IPS-NIHi11 (cell line): ENCODE measurements at regions not wholly inside any gene's neighbourhood (a gene's known extent, or its start where the extent isn't known, plus 50 kb on each side); places are given as distances from the start of the nearest gene placed in this dataset.
"Not testable (repeated sequence)": the region's sequence is repeated elsewhere in the genome, so short reads cannot be mapped to it uniquely, and the experiment has no call there.

Experiments
- DNase-seq: peaks from one replicate; pipeline ENCODE4 v3.0.0; 2012; ENCODE audit warnings: mixed read lengths, low spot score

DNA sequence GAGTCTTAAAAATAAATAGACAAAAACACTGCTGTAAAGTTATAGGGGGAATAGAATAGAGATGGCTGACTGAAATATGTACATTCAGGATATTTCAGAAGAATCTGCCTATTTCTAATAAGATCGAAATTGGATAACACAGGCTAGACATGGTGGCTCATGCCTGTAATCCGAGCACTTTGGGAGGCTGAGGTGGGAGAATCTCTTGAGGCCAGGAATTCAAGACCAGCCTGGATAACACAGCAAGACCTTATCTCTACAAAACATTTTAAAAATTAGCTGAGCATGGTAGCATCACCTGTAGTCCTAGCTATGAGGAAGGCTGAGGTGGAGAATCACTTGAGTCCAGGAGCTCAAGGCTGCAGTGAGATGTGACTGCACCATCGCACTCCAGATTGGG, 146.6 kb upstream of the CCDC150 start:
- no peak for DNase-seq

DNA sequence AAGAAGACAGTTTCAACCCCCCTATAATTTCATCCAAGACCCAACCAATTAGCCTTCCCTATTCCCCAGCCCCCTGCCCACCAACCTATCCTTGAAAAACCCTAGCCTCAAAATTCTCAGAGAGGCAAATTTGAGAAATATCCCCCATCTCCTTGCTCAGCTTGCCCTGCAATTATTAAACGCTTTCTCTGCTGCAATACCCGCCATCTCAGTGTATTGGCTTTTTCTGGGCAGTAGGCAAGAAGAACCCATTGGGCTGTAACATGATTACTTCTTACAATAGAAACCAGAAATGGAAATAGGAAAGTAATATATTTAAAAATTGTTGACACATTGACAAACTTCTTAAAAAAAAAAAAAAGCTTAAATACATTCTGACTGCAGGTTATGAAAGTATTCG, 140.6 kb upstream of the CCDC150 start:
- DNase-seq: no peak

- DNase-seq: no peak
Measured at GRCh38 chr2:196499686-196500085, 139.8 kb upstream of the CCDC150 start.

- DNase-seq: peak; percentile 23
Measured at GRCh38 chr2:196500686-196501431, 138.7 kb upstream of the CCDC150 start.

DNA sequence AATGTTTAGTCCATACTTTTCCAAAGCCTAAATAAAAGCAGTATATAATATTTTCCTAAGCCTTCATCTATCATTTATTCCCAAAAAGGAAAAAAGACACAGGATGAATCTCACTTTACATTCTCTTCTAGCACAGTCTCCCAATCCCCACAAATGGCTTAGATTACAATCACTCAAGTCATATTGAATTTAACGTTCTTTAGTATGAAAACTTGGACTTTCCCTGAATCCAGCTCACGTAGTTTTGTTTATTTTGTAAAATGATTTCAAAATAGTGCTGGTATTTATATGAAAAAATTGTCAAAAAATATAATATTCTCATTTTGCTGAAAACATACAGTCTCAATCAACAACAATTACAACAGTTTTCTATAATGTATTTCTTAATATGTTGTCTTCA, 137.7 kb upstream of the CCDC150 start:
- DNase-seq: no peak

DNA sequence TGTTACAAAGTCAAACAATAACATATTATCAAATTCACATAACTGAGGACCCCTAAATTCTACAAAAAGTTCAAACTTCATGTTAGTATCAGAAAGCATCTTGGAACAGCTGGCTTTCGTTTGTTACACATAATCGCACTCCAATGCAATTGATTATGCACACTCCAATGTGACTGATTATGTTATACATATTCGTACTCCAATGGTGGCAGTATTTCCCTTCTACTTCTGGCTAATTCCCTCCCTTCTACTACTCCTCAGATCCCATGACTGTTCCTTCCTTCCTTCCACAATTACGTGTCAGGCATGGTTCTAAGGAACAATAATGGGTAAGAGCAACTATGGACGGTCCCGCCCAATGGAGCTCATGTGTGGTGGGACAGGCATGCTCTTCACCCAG, 137.1 kb upstream of the CCDC150 start:
- no peak for DNase-seq

DNA sequence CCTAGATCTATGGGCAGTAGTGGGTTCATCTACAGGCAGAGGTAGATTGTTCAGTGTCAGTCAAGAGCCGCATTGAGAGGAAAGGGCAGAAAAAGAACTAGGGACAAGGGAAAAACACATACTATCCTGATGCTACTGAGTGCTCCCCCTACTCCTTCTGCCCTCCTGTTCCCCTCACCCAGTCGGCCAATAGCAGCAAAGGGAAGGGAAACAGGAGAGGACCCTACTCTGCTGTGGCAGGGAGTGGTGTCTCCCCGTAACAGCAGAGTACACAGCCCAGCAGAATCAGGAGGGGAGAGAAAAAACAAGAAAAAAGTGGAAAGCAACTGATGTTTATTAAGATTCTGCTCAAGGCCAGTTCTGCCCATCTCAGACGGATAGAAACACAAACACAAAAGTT, 136.1 kb upstream of the CCDC150 start:
- DNase-seq: peak; percentile 22

DNA sequence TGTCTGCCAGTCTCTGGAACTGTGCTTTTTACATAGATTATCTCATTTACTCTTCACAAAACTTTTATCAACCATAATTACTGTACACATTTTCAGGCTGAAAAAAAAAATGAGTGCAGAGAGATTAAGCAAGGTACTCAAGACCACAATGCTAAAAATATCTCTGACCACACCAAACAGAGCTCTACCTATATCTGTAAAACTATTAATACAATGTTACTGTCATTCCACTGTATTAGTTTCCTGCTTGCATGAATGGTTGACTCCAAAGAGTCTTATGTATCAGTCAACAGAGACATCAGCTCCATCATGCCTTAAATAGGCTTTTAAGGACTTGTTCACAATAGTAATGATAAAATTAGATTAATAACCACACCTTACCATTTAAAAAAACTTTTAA, 134.7 kb upstream of the CCDC150 start:
- DNase-seq: no peak

DNA sequence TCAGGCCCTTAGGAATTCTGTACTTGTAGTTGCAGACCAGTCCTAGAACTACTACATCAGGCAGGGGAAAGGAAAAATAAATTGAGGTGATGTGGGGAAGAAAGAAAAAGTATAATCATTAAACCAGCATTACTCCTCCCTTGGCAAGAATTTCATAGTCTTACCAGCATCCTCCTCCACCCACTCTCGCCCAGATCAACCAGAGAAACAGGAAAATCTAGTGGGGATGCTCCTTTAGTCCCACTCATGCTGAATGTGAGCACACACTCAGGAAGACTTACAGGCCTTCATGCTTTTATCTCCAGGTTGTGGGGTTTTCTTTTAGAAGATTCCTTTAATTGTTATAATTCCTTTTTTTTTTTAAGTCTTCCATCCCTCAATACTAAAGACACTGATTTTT, 129.3 kb upstream of the CCDC150 start:
- DNase-seq: no peak

DNA sequence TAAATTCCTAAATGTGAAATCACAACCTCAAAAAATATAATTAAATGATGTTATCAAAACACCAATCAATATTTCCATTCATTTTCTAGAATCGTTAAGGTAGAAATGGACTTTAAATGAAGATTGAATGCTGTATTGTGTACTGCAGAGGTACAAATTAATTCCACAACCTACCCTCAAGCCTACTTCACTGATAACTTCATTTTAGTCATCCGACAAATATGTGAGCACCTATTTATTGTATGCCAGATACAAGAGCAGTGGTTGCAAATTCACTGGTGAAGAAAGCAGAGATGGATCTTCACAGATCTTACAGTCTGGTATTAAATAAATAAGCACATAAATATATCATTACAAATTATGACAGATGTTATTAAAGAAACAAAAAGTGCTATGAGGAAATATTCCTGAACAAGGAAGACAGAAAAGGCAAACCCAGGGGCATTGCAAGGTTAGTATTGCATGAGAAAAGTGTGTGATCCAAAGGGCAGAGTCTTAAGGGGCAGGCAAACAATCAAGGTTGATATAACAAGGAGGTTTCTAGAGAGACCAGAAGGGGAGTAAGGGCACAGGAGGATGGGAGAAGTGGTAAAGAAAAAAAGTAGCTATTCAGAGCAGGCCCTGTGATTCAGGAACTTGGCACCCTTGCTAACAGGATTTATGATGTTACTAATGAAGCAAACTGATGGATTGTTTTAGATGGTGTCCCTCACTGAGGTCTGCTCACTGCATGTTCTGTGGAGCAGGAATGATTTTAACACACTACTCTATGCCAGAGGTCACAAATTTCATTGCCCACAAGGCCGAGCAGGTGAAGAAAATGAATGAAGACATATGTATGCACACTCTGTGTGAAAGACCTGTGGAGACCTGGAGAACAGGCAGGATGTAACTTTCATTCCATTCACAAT, 128.0 kb upstream of the CCDC150 start:
- no peak for DNase-seq

- no peak for DNase-seq
Measured at GRCh38 chr2:196513796-196514526, 125.6 kb upstream of the CCDC150 start.

- no peak for DNase-seq
Measured at GRCh38 chr2:196514641-196515040, 124.9 kb upstream of the CCDC150 start.

GRCh38 chr2:196515051-196515450, 124.5 kb upstream of the CCDC150 start:
- DNase-seq: no peak

GRCh38 chr2:196515608-196516007, 123.9 kb upstream of the CCDC150 start:
- no peak for DNase-seq

DNA sequence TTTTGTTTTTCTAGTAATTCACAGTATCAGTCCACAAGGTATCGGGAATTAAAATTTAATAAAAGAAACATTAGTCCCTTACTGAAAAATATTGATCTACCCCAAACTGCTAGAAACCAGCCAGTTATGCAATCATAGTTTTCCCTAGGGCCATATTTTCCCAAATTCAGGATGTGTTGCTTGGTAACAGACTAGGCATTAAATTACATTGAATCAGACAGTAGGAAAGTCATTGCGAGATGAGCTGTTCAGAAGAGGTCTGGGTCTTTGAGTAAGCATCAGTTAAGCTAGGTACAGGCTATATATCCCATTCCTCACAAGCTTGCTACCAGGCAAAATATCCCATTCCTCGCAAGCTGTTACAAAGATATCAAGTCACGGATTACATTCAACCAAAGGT, 123.0 kb upstream of the CCDC150 start:
- no peak for DNase-seq

DNA sequence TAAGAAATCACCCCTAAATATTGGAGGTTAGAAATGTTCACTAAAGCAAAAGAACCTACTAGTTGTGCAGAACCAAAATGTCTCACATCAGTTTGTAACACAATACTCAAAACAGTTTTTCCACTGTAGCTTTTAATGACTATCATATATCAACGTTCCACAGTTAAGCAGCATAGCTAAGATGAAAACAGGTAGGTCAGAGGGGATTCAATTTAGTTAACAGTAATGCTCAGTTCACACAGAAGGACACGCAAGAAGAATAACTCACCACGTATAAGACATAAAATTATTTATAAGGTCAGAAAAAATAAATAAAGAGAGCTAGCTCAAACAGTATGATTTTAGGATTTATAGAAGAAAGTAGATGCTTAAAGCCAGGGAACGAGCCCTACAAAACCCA, 118.9 kb upstream of the CCDC150 start:
- no peak for DNase-seq

DNA sequence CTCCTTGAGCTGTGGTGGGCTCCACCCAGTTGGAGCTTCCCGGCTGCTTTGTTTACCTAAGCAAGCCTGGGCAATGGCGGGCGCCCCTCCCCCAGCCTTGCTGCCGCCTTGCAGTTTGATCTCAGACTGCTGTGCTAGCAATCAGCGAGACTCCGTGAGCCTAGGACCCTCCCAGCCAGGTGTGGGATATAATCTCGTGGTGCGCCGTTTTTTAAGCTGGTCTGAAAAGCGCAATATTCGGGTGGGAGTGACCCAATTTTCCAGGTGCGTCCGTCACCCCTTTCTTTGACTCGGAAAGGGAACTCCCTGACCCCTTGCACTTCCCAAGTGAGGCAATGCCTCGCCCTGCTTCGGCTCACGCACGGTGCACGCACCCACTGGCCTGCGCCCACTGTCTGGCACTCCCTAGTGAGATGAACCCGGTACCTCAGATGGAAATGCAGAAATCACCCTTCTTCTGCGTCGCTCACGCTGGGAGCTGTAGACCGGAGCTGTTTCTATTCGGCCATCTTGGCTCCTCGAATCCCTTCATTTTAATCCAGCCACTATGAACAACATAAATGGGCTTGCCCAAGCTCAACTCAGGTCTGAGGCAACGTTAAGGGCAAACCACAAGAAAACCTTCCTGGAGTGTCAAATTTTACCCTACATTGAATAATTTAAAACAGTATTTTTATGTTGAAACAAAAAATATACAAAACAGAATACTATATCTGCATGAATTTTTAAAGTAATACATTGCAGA, 112.4 kb upstream of the CCDC150 start:
- not testable (repeated sequence) for DNase-seq

- no peak for DNase-seq
Measured at GRCh38 chr2:196528486-196529223, 110.9 kb upstream of the CCDC150 start.

- DNase-seq: no peak
Measured at GRCh38 chr2:196530910-196531309, 108.6 kb upstream of the CCDC150 start.

DNA sequence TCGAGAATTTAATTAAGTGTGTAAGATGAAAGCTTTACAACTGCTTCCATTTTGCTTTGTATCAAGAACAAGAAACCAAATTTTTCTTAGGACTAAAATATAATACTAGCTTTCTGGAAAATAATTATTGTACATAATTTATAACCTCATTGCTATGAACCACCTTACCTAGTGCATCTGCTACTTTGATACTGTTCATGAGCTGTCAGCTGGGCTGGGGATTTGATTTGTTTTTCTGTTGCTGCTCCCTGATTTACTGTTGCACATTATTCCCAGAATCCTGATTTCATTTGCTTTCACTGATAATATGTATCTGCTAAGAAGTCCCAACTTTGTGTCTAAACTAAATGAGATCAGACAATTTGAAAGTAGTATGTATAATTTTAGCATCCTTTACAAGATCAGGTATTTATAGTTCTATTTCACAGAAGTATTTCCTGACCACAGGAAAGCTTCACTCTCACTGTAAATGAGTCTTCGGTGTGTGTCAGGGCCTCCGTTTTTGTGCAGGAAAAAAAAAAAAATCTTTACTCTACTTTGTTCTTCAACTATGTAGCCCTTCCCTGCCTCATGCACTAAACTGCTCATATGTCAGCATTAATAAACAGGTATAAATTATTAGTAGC, 105.6 kb upstream of the CCDC150 start:
- DNase-seq: no peak

GRCh38 chr2:196534495-196534894, 105.0 kb upstream of the CCDC150 start:
- peak; percentile 37 for DNase-seq
